Stimulated activated naive CD8-positive, alpha-beta T cell treated with anti-CD3 and anti-CD28 coated beads, Interleukin-15, Interleukin-2, amounts not matched to agents 100 U/mL and 50 U/mL, for 24 hours (primary cell): ENCODE measurements at regions not wholly inside any gene's neighbourhood (a gene's known extent, or its start where the extent isn't known, plus 50 kb on each side); places are given as distances from the start of the nearest gene placed in this dataset.
"Not testable (repeated sequence)": the region's sequence is repeated elsewhere in the genome, so short reads cannot be mapped to it uniquely, and the experiment has no call there.

ENCODE experiments used
- ATAC-seq: fragments of 150-1000 bp; cut with Tn5 transposase; one replicate; pipeline ENCODE4 v1.10.0; 2021
- DNase-seq: peaks from one replicate; pipeline ENCODE4 v3.0.0; 2021

DNA sequence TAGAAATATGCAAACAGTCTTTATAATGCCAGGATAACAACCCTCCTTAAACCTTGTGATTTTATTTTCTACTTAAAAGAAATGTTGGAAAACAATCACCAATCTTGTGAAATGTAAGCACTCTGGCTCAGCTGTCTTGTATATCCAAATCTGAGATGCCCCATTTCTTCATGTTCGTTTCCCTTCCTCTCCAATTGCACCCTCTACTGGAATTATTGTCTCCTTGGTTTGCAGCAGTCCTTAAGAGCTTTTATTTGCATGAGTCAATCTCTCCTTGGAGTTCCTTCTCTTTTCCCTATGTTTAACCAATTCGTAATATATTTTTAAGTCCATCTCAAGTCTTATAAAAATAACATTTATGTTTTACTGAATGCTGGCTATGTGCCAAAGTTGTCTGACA is 362.0 kb upstream of the CDH10 start:
- no peak for ATAC-seq
- no peak for DNase-seq

DNA sequence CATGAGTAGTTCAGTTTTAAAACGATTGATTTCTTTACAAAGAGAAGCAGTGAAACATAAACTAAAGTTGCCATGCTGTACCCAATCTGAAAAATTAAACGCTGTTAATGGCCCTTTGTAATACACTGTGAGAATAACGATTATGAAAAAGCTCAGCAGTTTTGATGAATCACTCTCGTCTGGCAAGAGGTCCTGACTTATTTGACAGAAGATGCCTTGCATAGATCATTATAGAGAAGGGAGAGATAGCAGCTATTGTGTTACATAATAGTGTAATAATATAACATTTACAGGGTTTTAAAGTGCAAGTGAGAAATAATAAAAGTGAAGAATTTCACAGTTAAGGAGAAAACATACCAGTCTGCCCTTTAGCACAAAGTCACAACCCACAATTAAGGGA is 361.5 kb upstream of the CDH10 start:
- DNase-seq (no peak), ATAC-seq (no peak)

DNA sequence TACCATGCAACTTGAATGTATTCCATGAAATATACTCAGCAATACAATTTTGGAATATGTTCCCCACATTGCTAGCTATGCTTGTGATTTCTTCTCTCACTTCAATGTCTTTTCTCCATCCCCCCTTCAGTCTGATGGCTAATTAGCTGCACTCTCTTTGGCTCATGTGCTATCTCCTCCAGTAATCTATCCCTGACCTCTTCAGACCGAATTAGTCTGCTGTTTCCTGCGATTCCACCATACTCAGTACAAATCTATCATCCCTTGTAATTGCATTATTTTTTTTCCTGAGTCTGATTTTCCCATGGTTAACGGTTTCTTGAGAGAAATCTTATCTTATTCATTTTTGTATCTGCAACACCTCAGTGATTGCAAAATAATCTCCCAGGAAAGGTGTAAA is 360.7 kb upstream of the CDH10 start:
- ATAC-seq, result no peak
- no peak for DNase-seq

DNA sequence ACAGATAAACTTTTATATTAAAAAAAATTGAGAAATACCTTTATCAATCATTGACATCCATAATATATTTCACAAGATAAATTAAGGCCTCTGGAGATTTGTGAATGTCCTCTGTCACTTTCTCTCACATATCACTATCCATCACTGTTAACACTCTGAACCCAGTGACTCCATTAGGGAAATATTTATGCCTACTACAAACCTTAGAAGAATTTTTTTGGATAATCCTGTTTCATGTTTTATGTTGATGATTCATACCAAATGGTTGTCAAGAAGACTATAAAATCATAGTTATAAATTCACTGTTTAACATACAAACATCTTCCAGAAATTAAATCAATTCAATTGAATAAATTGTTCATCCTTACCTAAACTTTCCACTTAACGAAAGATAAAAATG is 357.6 kb upstream of the CDH10 start:
- DNase-seq (no peak), ATAC-seq (no peak)

DNA sequence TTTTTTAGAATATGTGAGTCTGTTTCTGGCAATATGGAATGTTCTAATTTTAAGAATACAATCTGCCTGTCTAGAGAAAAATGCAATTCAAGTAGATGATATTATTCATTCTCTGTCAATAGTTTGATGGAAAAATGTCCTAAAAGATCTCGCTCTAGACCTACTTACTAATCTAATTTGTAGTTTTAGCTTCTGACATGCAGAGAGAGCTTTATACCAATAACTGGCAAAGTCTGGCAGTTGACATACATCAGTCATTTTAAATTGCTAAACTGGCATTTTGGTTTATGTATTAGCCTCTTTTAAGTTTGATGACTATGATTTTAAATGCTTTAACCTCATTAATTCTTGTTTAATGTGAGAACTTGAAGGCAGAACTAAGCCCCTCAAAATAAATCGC is 355.0 kb upstream of the CDH10 start:
- no peak for ATAC-seq
- DNase-seq, result no peak

DNA sequence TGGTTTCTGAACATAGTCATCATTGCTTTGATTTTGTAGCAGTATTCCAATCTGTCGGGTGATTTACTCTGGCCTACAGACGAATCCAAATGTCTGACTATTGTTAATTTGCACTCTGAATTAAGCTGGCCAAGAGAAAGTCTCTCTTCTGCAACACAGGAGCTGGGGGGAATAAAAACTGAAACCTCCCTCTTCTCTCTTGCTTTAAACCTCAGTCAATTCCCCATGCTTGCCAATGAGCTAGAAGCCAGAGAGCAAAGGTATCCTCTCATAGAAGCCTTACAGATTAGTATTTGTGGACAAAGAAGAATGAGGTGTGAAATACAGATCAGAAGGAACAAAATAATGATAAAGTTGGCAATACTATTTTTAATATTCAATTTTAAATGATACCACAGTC is 353.9 kb upstream of the CDH10 start:
- ATAC-seq, result no peak
- DNase-seq, result no peak

DNA sequence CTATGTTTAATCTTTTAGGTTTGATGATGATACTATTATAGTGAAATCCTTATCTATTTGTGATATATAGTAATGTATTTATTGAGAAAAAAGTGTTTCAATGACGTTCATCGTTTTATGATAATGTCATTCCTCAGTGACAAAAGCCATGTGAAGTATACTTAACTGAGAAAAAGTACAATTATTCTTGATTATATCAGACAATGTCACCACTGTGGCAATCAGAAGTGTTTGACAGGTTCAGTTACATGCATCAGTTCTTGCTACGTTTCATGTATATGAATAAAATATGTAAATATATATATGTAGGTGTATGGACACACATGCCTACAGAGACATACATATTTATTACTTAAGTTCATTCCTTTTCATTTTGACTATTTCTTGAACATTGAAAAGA is 341.5 kb upstream of the CDH10 start:
- DNase-seq, result no peak
- ATAC-seq, result no peak

DNA sequence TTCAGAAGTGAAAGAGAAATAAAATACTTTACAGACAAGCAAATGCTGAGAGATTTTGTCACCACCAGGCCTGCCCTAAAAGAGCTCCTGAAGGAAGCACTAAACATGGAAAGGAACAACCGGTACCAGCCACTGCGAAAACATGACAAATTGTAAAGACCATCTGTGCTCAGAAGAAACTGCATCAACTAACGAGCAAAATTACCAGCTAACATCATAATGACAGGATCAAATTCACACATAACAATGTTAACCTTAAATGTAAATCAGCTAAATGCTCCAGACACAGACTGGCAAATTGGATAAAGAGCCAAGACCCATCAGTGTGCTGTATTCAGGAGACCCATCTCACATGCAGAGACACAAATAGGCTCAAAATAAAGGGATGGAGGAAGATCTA is 333.8 kb upstream of the CDH10 start:
- not testable (repeated sequence) for ATAC-seq, DNase-seq

DNA sequence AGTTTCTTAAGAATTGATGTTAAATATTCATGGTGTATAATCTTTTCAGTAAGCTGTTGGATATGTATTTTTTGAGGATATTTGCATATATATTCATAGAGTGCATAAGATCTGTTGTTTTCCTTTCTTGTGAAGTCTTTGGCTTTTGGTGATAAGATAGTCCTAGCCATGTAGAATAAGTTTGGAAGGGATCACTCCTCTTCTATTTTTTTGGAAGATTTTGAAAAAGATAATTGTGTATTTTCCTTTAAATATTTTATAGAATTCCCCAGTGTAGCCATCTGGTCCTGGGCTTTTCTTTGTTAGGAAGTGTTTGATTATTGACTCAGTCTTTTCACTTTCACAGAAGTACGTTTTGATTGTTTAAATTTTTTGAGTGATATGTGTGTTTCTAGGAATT is 318.8 kb upstream of the CDH10 start:
- no peak for ATAC-seq
- DNase-seq, result no peak

DNA sequence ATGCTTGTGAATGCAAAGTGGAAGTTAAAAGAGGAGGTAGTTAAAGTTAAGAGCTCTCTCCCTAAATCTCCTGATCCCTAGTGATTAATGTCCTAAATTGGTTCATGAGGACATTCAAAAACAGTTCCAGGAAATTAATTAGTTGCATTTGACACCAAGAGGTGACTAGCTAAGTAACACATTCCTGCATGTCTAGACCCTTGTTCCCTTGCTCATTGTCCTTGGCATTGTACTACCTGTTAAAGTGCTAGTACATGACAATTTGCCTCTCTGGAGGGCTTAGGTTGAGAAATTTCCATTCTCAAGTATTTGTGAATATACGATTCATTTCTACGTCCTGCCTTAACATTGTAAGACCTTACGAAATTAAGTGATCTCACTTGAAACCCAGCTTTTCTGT is 278.6 kb upstream of the CDH10 start:
- ATAC-seq (no peak), DNase-seq (no peak)

DNA sequence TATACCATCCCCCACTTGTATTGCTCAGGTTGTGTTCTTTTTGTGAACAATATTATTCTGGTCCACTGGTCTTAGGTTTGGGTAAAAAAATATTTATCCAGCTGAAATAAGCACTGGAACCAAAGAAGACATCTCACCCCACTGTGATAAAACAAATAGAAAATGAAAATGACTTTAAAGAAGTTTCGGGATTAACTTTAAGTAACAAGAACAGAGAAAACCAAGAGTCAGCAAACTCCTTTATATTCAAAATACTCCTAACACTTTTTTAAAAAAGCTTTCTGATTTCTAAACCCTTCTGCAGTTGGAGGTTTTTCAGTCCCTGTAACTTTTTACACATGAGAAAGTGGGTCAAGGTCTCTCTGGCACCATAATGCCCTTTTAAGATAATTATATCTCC is 273.9 kb upstream of the CDH10 start:
- DNase-seq (no peak), ATAC-seq (no peak)

DNA sequence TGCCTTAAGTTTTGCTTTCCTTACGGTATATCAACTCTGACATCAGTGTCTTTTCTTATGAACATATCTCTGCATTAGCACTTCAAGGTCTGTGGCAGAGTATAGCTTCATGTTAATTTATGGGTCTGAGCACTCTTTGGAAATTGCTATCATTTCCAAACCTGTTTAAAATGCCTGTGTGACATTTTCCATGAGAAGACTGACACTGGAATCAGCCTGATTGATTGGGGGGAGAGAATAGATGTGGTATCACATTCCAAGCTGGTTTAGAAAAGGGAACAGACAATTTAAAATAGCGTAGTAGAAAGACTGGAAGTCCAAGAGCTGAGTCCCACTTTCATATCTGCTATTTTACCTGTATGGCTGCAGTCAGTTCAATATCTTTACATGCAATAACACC is 272.1 kb upstream of the CDH10 start:
- no peak for ATAC-seq
- no peak for DNase-seq

DNA sequence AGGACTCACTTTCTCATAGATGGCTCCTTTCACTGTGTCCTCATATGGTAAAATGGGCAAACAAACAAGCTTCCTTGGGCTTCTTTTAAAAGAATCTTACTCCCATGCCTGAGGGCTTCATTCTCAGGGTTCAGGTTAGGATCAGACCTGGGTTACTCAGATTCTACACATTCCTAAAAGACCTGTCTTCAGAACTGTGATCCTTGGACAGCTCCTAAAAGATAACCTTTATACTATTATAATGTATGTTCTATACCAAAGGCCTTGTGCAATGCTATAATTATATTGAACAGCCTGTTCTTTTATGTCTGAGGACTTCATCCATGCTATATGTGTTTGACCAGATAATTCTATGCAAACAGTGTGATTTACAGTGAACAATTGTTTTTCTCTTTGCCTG is 264.4 kb upstream of the CDH10 start:
- ATAC-seq, result no peak
- DNase-seq, result no peak

DNA sequence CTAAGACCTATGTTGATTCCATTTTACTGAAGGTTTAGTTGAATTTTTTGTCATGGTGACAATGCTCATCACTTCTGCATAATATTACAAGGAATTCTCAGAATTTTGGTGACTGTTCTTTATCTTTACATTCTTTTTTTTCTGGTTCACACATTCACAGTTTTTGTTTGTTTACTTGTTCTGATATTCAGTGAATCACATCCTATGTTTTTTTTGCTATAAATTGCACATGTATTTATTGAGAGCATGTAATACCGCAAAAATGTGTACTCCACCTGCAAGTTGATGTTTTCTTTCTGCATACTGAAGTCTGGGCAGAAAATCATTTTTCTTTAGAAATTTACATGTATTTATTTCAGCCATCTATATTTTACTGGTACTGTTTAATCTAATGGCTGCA is 261.9 kb upstream of the CDH10 start:
- ATAC-seq, result no peak
- no peak for DNase-seq

DNA sequence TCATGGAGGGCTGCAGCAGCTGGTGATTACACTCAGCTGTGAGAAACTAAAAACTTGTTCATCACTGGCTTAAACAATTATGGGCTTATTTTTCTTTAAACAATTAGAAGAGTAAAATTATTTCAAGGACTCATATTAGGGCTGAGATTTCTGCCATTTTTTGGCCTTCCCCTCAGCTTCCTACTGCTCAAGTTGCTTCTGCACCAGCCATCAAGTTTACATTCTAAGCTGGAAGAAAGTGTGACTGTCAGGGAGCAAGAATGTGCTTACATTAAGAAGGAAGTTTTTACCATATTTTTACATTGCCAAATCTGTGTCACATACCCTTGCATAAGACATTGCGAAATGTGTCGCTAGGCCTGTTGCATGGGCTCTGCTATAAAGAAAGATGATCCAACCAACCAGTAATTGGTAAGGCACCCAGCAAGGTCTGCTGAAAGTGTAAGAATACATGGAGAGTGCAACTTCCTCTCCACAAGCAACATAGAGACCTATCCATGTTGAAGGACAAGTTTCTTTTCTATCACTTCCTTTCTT is 260.3 kb upstream of the CDH10 start:
- ATAC-seq (no peak), DNase-seq (no peak)

DNA sequence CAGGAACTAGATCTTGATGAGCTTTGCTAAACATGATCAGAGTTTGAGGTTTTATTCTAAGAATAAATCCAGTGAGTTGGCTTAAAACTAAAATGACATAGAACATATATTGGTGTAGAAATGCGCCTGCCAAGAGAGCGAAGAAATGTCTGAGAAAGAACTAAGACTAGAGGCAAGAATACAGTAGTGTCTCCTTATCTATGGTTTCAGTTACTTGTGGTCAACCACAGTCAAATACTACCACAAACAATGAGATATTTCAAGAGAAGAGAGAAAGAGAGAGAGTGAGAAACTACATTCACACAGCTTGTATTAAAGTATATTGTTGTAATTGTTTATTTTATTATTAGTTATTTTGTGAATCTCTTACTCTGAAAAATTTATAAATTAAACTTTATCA is 254.4 kb upstream of the CDH10 start:
- ATAC-seq (no peak), DNase-seq (no peak)

DNA sequence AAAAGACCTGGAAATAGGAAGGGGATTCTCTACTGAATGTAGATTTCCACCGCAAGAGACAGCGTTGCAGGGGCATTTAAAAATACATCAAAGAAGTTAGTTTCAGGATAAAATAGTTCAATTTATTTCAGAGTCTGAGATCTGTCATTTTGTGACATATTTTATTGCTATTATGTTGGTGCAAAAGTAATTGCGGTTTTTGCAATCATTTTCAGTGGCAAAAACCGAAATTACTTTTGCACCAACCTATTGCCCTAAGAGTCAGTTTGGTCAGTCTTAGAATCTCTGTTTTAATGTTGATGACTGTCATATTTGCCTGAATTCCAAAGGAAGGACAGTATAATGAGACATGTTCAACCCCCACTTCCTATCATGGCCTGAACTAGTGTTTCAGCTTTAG is 219.5 kb upstream of the CDH10 start:
- ATAC-seq, result no peak

DNA sequence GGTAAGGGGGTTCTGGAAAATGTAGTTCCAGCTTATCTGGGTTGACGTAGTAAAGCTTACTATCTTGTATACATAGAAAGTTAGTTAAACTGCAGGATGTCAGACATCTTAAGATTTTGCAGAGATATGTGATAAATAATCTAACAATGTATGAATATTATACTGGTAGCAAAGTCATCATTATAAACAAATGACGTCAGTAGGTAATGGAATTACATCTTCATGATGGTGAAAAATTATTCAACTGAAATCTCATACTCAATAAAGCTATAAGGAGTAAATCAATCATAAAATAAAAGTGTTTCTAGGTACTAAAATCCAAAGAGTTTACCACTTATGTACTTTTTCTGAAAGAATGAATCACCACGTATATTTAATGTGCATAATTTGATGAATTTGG is 217.3 kb upstream of the CDH10 start:
- ATAC-seq (no peak), DNase-seq (no peak)

More for the DNA sequence above, 219.5 kb upstream of the CDH10 start:
- no peak for DNase-seq

DNA sequence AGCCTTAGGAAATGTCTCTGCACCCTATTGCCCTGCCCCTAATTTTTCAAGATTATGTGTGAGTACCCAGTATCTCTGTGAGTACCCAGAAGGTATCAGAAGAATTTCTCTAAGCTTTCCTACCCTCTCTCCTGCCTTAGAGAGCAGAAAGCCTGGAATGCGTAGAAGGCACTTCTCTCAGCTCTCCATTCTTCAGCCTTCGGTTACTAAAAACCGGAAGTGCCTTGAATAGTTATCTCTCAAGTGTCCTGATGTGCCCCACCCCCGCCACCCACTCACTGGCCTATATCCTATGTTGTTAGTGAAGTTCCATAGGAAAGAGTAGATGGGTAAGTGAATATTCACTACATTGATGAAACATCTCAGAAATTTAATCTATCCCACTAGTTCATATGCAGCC is 210.7 kb upstream of the CDH10 start:
- ATAC-seq (no peak), DNase-seq (no peak)

DNA sequence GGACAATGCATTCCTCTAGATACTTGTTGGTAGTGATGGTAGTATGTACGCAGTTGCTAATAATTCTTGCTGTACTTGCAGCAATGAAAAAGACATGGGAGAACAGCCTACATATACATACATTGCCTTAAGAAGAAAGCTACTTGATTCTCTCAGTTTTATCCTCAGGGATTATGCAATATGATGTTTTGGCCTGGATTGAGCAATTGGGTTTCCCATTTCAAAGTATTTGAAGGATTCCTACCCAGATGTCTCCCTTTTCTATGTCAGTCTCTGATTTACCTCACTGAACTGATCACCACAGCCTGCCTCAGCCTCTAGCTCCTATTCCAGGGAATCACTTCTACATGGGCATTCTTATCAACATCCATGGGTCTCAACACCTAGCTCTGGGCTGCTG is 210.1 kb upstream of the CDH10 start:
- ATAC-seq, result no peak
- no peak for DNase-seq

DNA sequence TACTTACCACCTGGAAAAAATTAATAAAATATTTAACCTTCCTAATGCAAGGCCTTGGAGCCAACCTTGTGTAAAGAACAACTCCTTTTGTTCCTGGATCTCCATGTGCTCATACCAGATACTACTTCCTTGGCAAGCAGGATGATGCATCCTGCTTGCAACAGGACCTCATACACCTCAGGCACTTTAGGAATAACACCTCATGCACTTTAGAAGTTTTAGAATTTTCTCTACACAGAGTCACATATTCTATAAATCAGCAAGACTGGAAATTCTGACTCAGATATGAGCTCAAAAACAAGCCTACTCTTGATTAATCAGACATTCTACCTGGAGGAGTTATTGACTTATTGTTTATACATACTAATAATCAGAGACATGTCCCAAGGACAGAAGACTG is 209.6 kb upstream of the CDH10 start:
- no peak for DNase-seq
- no peak for ATAC-seq

DNA sequence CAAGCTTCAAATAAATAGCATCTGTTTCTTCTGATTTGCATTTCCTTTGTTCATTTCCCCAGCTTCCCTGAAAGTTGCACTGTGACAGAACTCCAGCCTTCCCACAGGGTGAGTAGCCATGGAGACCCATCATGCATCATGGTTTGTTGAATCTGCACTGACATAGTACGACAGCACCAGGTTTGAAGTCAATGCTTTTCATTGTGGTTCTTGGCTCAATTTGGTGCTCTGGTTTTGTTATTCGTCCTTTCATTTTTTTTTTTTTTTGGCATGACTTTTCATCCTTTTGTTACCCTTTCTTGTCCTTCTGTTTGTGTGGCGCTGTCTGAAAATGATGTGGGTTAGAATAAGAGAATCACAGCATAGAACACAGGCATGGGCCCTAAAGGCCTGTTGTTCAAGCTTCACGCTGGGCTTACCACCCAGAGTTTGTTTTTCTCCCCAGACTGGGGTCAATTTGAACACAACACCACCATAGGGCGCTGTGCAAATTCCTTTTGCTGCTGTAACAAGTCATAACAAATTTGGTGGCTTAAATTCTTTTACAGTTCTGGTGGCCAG is 206.2 kb upstream of the CDH10 start:
- ATAC-seq (no peak), DNase-seq (no peak)

DNA sequence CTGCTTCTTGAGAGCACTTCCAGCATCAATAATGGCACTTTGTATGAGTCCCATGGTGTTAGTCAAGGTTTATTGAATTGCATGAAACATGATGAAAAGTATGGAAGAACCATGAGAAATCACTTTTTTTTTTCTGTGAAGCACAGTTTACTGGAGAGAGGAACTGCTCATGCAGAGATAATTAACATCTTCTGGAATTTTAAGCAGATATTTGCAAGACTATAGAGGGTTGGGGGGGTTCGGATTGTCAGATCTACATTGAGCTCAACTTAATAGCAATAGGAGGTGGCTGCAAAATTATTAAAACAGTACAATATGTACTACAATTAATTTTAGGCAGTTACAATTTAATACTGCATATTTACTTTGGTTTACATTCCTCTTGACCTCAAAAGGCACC is 204.4 kb upstream of the CDH10 start:
- ATAC-seq (no peak), DNase-seq (no peak)

DNA sequence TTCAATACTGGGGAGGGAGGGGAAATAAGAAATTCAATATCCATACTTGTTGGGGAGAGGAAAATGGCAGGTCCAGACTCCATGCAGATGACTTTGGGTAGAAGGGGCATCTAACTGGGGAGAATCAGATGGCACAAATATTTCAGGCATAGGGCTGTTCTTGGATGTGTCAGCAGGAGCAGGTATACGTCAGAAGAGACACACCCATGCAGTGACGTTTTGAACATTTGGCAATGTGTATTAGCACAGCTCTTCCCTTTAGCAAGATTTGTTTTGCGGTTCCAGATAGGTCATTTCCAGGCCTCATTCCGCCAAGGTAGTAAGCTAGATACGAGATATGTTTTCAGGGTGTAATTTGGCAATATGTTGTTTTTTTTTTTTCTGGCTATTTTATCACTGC is 187.2 kb upstream of the CDH10 start:
- DNase-seq (no peak), ATAC-seq (no peak)

DNA sequence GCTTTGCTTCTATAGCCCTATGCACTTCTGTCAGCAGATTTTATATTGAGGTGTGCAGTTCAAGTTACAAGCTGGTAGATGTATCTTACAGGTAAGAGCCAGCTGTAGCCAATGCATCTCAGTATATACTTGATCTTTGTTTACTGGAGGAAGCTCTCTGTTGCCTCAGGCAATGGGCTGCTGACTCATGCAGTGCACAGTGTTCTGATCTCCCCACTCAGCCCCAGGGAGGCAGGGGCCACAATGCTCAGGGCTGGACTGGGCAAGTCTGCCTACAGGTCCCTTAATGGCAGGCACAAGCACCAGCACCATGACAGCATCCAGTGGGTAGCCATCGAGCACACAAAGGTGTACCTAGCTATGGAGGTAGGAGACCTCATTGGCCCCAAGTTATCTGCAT is 178.8 kb upstream of the CDH10 start:
- DNase-seq (no peak), ATAC-seq (no peak)
